Left renal pelvis (tissue), 4 donors: ENCODE measurements at regions not wholly inside any gene's neighbourhood (a gene's known extent, or its start where the extent isn't known, plus 50 kb on each side); places are given as distances from the start of the nearest gene placed in this dataset.

Experiments used
- DNase-seq, 4 donors: peaks; one replicate each; pipeline ENCODE4 v3.0.0-alpha.2; 2013; ENCODE audit warnings: low read depth in 4 of 4, low spot score in 3 of 4

- DNase-seq, result no peak
These were observed 547.6 kb upstream of the SALL1 start for GRCh38 chr16:51698647-51699046.

GRCh38 chr16:51697454-51697853 is 546.4 kb upstream of the SALL1 start:
- DNase-seq, result no peak

GRCh38 chr16:51696376-51696775 is 545.3 kb upstream of the SALL1 start:
- DNase-seq, result no peak

- DNase-seq, result no peak
These were observed 540.0 kb upstream of the SALL1 start for GRCh38 chr16:51691109-51691508.

- no peak for DNase-seq
These were observed 534.4 kb upstream of the SALL1 start for GRCh38 chr16:51685498-51685897.

- no peak for DNase-seq
These were observed 532.8 kb upstream of the SALL1 start for GRCh38 chr16:51683882-51684281.

- no peak for DNase-seq
These were observed 531.8 kb upstream of the SALL1 start for GRCh38 chr16:51682905-51683304.

GRCh38 chr16:51674615-51675014 is 523.5 kb upstream of the SALL1 start:
- DNase-seq, result no peak

- DNase-seq, result no peak
These were observed 519.5 kb upstream of the SALL1 start for GRCh38 chr16:51670527-51670926.

- no peak for DNase-seq
These were observed 515.8 kb upstream of the SALL1 start for GRCh38 chr16:51666821-51667220.

GRCh38 chr16:51666074-51666473 is 515.0 kb upstream of the SALL1 start:
- DNase-seq, result no peak

- DNase-seq, result no peak
These were observed 514.4 kb upstream of the SALL1 start for GRCh38 chr16:51665436-51665998.

GRCh38 chr16:51658531-51658930 is 507.5 kb upstream of the SALL1 start:
- no peak for DNase-seq

- no peak for DNase-seq
These were observed 506.8 kb upstream of the SALL1 start for GRCh38 chr16:51657848-51658247.

- DNase-seq, result no peak
These were observed 504.2 kb upstream of the SALL1 start for GRCh38 chr16:51655249-51655648.

- no peak for DNase-seq
These were observed 500.0 kb upstream of the SALL1 start for GRCh38 chr16:51651061-51651466.

GRCh38 chr16:51649631-51650030 is 498.6 kb upstream of the SALL1 start:
- no peak for DNase-seq

GRCh38 chr16:51648526-51648925 is 497.5 kb upstream of the SALL1 start:
- DNase-seq, result no peak

GRCh38 chr16:51641191-51641765 is 490.2 kb upstream of the SALL1 start:
- no peak for DNase-seq

GRCh38 chr16:51640196-51640595 is 489.1 kb upstream of the SALL1 start:
- DNase-seq, result no peak

GRCh38 chr16:51638339-51639135 is 487.5 kb upstream of the SALL1 start:
- DNase-seq, result no peak

- no peak for DNase-seq
These were observed 486.7 kb upstream of the SALL1 start for GRCh38 chr16:51637770-51638094.
